ENCODE measurements at regions not wholly inside any gene's neighbourhood (a gene's known extent, or its start where the extent isn't known, plus 50 kb on each side); places are given as distances from the start of the nearest gene placed in this dataset.

DNA sequence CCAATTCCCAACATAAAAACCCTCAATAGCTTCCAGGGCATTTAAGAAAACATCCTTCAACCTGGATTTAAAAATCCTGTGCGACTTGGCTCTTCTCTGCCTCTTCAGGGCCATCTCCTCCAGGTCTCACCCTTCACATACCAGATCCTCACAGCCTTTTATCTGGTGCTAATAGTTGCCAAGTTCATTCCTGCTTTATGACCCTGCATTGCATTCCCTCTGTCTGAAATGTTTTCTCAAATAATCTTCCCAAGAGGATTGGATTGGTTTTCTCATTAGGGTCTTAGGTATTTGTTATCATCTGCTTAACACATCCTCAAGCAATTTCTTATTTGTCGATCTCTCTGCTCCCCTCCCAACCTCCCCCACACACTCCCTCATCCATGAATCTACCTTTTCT lies 832.0 kb downstream of the GALC start:
- H3K4me3 ChIP-seq (ENCODE audit: low read depth, low read length), result no peak overlapping the region
- TF ChIP-seq POLR2A (IDR thresholded peaks at IDR 0.05; ENCODE audit: extremely low read depth, insufficient read length), result no peak
- TF ChIP-seq, protein P1, sequence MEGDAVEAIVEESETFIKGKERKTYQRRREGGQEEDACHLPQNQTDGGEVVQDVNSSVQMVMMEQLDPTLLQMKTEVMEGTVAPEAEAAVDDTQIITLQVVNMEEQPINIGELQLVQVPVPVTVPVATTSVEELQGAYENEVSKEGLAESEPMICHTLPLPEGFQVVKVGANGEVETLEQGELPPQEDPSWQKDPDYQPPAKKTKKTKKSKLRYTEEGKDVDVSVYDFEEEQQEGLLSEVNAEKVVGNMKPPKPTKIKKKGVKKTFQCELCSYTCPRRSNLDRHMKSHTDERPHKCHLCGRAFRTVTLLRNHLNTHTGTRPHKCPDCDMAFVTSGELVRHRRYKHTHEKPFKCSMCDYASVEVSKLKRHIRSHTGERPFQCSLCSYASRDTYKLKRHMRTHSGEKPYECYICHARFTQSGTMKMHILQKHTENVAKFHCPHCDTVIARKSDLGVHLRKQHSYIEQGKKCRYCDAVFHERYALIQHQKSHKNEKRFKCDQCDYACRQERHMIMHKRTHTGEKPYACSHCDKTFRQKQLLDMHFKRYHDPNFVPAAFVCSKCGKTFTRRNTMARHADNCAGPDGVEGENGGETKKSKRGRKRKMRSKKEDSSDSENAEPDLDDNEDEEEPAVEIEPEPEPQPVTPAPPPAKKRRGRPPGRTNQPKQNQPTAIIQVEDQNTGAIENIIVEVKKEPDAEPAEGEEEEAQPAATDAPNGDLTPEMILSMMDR (IDR thresholded peaks at IDR 0.05; ENCODE audit: low read depth, low read length), result no peak
- TF ChIP-seq, protein P2, sequence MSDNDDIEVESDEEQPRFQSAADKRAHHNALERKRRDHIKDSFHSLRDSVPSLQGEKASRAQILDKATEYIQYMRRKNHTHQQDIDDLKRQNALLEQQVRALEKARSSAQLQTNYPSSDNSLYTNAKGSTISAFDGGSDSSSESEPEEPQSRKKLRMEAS (IDR thresholded peaks at IDR 0.05; ENCODE audit: low read depth, low read length), result no peak
- no peak for TF ChIP-seq MYC (IDR thresholded peaks at IDR 0.05; ENCODE audit: low read depth, low read length)
- DNase-seq (ENCODE audit: low read depth), result no peak

GRCh38 chr14:87158283-87158682 lies 834.7 kb downstream of the GALC start:
- no peak for DNase-seq (ENCODE audit: low read depth)
- TF ChIP-seq, protein P2 (IDR thresholded peaks at IDR 0.05; ENCODE audit: low read depth, low read length), result no peak
- no peak for TF ChIP-seq POLR2A (IDR thresholded peaks at IDR 0.05; ENCODE audit: extremely low read depth, insufficient read length)
- no peak for TF ChIP-seq MYC (IDR thresholded peaks at IDR 0.05; ENCODE audit: low read depth, low read length)
- H3K4me3 ChIP-seq (ENCODE audit: low read depth, low read length), result no peak overlapping the region

DNA sequence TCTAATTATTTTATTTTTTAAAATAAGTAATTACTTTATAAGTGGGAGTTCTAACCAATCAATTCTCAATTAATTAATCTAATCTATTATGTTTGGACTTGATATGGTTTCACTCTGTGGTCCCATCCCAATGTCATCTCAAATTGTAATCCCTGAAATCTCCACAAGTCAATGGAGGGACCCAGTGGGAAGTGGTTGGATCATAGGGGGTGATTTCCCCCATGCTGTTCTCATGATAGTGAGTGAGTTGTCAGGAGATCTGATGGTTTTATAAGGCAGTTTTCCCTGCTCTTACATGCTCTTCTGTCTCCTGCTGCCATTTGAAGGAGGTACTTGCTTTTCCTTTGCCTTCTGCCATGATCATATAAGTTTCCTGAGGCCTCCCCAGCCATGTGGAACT lies 836.1 kb downstream of the GALC start:
- no peak for TF ChIP-seq POLR2A (IDR thresholded peaks at IDR 0.05; ENCODE audit: extremely low read depth, insufficient read length)
- no peak for TF ChIP-seq MYC (IDR thresholded peaks at IDR 0.05; ENCODE audit: low read depth, low read length)
- TF ChIP-seq, protein P1 (IDR thresholded peaks at IDR 0.05; ENCODE audit: low read depth, low read length), result no peak
- TF ChIP-seq, protein P2 (IDR thresholded peaks at IDR 0.05; ENCODE audit: low read depth, low read length), result no peak
- DNase-seq (ENCODE audit: low read depth), result no peak
- no peak overlapping the region for H3K4me3 ChIP-seq (ENCODE audit: low read depth, low read length)

- TF ChIP-seq, protein P1 (IDR thresholded peaks at IDR 0.05; ENCODE audit: low read depth, low read length), result no peak
- TF ChIP-seq POLR2A (IDR thresholded peaks at IDR 0.05; ENCODE audit: extremely low read depth, insufficient read length) (no peak), MYC (IDR thresholded peaks at IDR 0.05; ENCODE audit: low read depth, low read length) (no peak)
- TF ChIP-seq, protein P2 (IDR thresholded peaks at IDR 0.05; ENCODE audit: low read depth, low read length), result no peak
- H3K4me3 ChIP-seq (ENCODE audit: low read depth, low read length), result no peak overlapping the region
- no peak for DNase-seq (ENCODE audit: low read depth)
Measured at GRCh38 chr14:87155856-87156488, 837.0 kb downstream of the GALC start.

- no peak for DNase-seq (ENCODE audit: low read depth)
- no peak overlapping the region for H3K4me3 ChIP-seq (ENCODE audit: low read depth, low read length)
- TF ChIP-seq, protein P2 (IDR thresholded peaks at IDR 0.05; ENCODE audit: low read depth, low read length), result no peak
- TF ChIP-seq POLR2A (IDR thresholded peaks at IDR 0.05; ENCODE audit: extremely low read depth, insufficient read length) (no peak), MYC (IDR thresholded peaks at IDR 0.05; ENCODE audit: low read depth, low read length) (no peak)
- TF ChIP-seq, protein P1 (IDR thresholded peaks at IDR 0.05; ENCODE audit: low read depth, low read length), result no peak
Measured at GRCh38 chr14:87153901-87154300, 839.1 kb downstream of the GALC start.

DNA sequence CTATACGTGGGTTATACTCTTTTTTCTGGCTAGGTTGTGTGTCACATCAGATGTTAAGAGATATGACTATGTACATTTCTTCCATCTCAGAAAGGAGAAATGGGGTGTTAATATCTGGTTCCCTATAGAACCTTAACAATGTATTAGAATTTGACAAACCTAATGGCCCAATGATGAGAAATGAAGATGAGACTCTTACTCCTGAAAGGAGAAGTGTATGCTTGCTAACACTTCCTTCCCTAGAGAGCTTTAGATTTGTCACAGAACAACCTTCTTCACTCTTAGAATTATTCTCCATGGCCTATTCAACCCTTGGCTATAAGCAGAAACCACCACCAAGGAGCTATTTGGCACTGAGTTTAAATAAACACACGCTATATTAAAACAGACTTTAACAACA lies 839.6 kb downstream of the GALC start:
- no peak overlapping the region for H3K4me3 ChIP-seq (ENCODE audit: low read depth, low read length)
- no peak for DNase-seq (ENCODE audit: low read depth)
- TF ChIP-seq, protein P2 (IDR thresholded peaks at IDR 0.05; ENCODE audit: low read depth, low read length), result no peak
- TF ChIP-seq MYC (IDR thresholded peaks at IDR 0.05; ENCODE audit: low read depth, low read length) (no peak), POLR2A (IDR thresholded peaks at IDR 0.05; ENCODE audit: extremely low read depth, insufficient read length) (no peak)
- TF ChIP-seq, protein P1 (IDR thresholded peaks at IDR 0.05; ENCODE audit: low read depth, low read length), result no peak

Measured in NB4 (cell line).